A673 (cell line): ENCODE measurements at regions not wholly inside any gene's neighbourhood (a gene's known extent, or its start where the extent isn't known, plus 50 kb on each side); places are given as distances from the start of the nearest gene placed in this dataset.

Source experiments
- EZH2 ChIP-seq: fragments of 200-600 bp; sonication (generic); IDR thresholded peaks from 2 replicates; pipeline ENCODE4 v1.6.1; 2017; ENCODE audit warnings: borderline replicate concordance, low read depth, mild to moderate bottlenecking, mixed read lengths, antibody characterized with exemption, low read length; ENCODE audit not compliant: poor library complexity, severe bottlenecking
- TF ChIP-seq, protein P1 (sequence below): fragments of 300-800, 200-600 bp; sonication (generic); conservative IDR thresholded peaks from 2 replicates; pipeline ENCODE4 v1.5.1; 2017; ENCODE audit warnings: low read depth, mild to moderate bottlenecking, antibody characterized with exemption, low read length, moderate library complexity, mixed read lengths

GRCh38 chr2:236663287-236664101 lies 93.9 kb downstream of the ACKR3 start:
- TF ChIP-seq, protein P1, sequence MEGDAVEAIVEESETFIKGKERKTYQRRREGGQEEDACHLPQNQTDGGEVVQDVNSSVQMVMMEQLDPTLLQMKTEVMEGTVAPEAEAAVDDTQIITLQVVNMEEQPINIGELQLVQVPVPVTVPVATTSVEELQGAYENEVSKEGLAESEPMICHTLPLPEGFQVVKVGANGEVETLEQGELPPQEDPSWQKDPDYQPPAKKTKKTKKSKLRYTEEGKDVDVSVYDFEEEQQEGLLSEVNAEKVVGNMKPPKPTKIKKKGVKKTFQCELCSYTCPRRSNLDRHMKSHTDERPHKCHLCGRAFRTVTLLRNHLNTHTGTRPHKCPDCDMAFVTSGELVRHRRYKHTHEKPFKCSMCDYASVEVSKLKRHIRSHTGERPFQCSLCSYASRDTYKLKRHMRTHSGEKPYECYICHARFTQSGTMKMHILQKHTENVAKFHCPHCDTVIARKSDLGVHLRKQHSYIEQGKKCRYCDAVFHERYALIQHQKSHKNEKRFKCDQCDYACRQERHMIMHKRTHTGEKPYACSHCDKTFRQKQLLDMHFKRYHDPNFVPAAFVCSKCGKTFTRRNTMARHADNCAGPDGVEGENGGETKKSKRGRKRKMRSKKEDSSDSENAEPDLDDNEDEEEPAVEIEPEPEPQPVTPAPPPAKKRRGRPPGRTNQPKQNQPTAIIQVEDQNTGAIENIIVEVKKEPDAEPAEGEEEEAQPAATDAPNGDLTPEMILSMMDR = no peak
- no peak for TF ChIP-seq EZH2
